ENCODE measurements at regions not wholly inside any gene's neighbourhood (a gene's known extent, or its start where the extent isn't known, plus 50 kb on each side); places are given as distances from the start of the nearest gene placed in this dataset.

DNA sequence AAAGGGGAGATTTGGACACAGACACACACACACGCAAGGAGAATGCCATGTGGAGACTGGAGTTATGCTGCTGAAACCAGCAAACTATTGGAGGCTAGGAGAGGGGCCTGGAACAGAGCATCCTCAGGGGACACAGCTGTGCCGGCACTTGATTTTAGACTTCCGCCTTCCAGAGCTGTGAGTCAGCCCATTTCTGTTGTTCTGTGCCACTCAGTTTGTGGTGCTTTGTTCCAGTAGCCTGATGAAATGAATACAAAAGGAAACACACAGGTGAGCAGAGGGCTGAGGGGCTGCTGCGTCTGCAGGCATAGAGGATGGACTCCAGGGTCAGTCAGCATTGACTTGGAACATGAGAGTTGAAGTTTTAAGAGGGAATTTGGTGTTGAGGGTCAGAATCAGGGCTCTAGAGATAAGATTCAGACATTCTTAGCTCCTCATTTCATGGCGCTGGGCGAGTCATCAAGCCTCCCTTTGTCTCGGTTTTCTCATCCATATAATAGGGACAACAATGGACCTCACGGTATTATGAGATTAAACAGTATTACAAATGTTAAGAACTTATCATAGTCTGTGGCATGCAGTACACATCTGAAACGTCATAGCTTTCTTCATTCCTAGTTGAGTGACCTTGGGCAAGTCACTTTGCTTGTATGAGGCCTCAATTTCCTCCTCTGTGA lies 191.0 kb downstream of the MIAT start:
- DNase-seq, result no peak

DNA sequence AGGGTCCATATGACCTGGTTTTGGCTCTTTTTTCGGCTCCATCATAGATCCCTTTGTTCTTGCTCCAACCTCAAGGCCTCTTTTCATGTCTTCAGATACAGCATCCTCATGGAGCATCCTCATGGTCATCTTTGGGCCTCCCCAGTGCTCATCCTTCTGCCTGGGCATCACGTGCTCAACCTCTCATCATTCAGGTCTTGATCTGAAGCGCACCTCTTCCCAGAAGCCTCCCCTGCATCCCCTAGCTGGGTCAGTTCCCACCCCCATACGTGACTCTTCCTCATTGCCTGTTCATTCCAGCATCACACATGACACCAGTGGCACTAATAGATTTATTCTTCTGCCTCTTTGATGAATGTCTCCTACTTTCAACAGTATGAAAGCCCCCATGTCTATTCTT lies 192.2 kb downstream of the MIAT start:
- no peak for DNase-seq

GRCh38 chr22:26851125-26851524 lies 193.7 kb downstream of the MIAT start:
- no peak for DNase-seq

GRCh38 chr22:26852176-26852575 lies 194.8 kb downstream of the MIAT start:
- no peak for DNase-seq

DNA sequence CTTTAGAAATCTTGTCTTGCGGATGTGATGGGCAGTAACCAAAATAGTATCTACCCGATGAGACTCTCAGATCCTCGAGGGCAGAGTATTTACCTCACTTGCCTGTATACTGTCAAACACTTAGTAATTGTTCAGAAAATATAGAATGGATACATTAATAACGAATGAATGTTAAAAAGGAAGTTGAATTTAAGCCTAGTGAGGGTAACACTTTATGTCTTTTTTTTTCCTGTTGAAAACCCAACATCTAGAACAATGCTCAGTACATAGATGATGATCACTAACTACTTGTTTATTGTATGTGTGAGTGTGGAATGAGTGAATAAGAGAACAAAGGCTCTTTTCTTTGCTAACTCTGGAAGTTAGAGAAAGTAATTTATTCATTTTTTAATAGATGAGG lies 195.7 kb downstream of the MIAT start:
- no peak for DNase-seq

- no peak for DNase-seq
Observed at GRCh38 chr22:26853495-26853894, 196.1 kb downstream of the MIAT start.

- DNase-seq, result no peak
Observed at GRCh38 chr22:26857169-26857568, 199.8 kb downstream of the MIAT start.

- DNase-seq, result no peak
Observed at GRCh38 chr22:26860301-26860700, 202.9 kb downstream of the MIAT start.

- DNase-seq, result no peak
Observed at GRCh38 chr22:26865021-26865420, 207.6 kb downstream of the MIAT start.

- no peak for DNase-seq
Observed at GRCh38 chr22:26883393-26883792, 226.0 kb downstream of the MIAT start.

- no peak for DNase-seq
Observed at GRCh38 chr22:26884921-26885320, 227.5 kb downstream of the MIAT start.

GRCh38 chr22:26885441-26886261 lies 228.3 kb downstream of the MIAT start:
- no peak for DNase-seq

GRCh38 chr22:26887456-26887855 lies 230.1 kb downstream of the MIAT start:
- DNase-seq, result no peak

- DNase-seq, result no peak
Observed at GRCh38 chr22:26887916-26888315, 230.5 kb downstream of the MIAT start.

- DNase-seq, result no peak
Observed at GRCh38 chr22:26888887-26889286, 231.5 kb downstream of the MIAT start.

DNA sequence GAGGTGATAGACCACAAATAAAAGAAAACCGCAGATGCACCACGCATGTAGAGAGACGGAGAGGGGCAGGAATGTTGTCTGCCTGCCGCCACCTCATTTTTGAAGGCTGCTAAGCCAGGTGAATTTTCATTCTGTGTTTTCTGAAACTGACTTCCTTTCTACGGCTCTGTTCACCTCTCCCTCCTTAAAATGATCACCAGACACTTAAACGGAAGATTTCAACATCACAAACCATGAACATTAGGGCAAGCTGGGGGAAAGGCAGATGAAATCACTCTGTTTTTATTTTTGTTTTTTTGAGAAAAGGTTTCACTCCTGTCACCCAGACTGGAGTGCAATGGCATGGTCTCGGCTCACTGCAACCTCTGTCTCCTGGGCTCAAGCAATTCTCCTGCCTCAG lies 232.4 kb downstream of the MIAT start:
- no peak for DNase-seq

- no peak for DNase-seq
Observed at GRCh38 chr22:26890870-26891269, 233.5 kb downstream of the MIAT start.

GRCh38 chr22:26891429-26891828 lies 234.0 kb downstream of the MIAT start:
- DNase-seq, result no peak

GRCh38 chr22:26892166-26893041 lies 235.0 kb downstream of the MIAT start:
- no peak for DNase-seq

- DNase-seq, result no peak
Observed at GRCh38 chr22:26893173-26894110, 236.1 kb downstream of the MIAT start.

DNA sequence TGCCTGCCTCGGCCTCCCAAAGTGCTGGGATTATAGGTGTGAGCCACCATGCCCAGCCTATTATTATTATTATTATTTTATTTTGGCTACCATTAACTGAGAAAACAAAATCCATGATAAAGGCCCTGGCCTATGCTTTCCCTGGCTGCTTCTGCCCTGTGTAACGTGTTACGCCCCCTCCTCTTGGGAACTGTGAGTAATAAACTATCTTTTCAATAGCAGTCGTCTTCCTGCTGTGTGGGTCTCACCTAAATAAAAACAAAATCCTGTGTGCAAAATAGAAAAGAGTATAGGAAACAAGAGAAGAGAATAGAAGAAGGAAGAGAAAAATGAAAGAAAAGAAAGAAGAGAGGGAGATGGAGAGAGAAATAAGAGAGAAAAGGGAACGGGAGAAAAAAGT lies 237.0 kb downstream of the MIAT start:
- DNase-seq, result no peak

GRCh38 chr22:26894766-26895485 lies 237.5 kb downstream of the MIAT start:
- DNase-seq, result no peak

All from NK-92 treated with Interleukin-12 subunit alpha and Interleukin-12 subunit beta, amount 100 ng/mL, for 24 hours (cell line).